Heart left ventricle (tissue), 13 donors: ENCODE measurements at regions not wholly inside any gene's neighbourhood (a gene's known extent, or its start where the extent isn't known, plus 50 kb on each side); places are given as distances from the start of the nearest gene placed in this dataset.

ENCODE experiments used
- POLR2A ChIP-seq, 2 donors: fragments of 450-650 bp; IDR thresholded peaks; one replicate each; pipeline ENCODE4 v1.6.1; 2017; ENCODE audit warnings: antibody characterized with exemption in 2 of 2, mild to moderate bottlenecking in 2 of 2, moderate library complexity in 2 of 2
- TF ChIP-seq, protein P1 (sequence below), 12 donors: fragments of 200-600 bp; sonication (generic) in 4 of 12; IDR thresholded peaks; one replicate each; pipeline versions ENCODE4 v1.5.0 to v1.8.0; 2018 to 2022; ENCODE audit warnings: antibody characterized with exemption in 12 of 12, mild to moderate bottlenecking in 5 of 12
- donor health status: ischemic (EF 13 %, LVEDD 7.1; RV severe dilation, severe dysfunction).
- donor health status: DM: no; HTN: yes; CAD: no.
- donor health status: DM: no; HTN: no; CAD: no.
- donor health status: ischemic (EF 25% LVEDD 6.9; RV normal size, moderate dysfunction).
- donor health status: ischemic (EF 25% LVEDD 5.7; RV mildly dilated, moderate dysfunction).
- donor health status: ischemic (EF 35%, LVEDD 5.7; RV mildly dilated, moderate dysfunction).
- donor health status: nonischemic (EF 11% LVEDD 7.7; RV severe dilation, severe dysfunction).
- donor health status: DM: yes; HTN: yes; CAD: no.
- donor health status: PGD.
- donor health status: ischemic (EF 29% LVEDD 5.4; RV normal size, mild dysfunction).
- donor health status: nonischemic (EF 23%, LVEDD 6.1; RV moderate dilation, normal function).

DNA sequence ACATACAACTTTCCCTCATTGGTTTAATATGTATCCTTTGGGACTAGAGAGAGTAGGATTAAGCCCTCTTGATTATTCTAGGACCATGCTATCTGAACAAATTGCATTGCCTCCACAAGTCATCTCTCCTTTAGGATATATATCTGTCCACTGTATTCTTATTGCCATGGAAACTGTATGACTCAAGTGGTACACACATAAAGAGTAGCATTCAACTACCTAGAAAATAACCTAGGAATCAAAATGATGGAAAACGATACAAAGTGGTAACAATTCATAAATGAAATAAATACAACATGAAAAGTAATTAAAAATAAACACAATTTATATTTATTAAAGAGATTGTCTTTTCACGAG, 212.1 kb upstream of the P2RY1 start:
- TF ChIP-seq, protein P1, sequence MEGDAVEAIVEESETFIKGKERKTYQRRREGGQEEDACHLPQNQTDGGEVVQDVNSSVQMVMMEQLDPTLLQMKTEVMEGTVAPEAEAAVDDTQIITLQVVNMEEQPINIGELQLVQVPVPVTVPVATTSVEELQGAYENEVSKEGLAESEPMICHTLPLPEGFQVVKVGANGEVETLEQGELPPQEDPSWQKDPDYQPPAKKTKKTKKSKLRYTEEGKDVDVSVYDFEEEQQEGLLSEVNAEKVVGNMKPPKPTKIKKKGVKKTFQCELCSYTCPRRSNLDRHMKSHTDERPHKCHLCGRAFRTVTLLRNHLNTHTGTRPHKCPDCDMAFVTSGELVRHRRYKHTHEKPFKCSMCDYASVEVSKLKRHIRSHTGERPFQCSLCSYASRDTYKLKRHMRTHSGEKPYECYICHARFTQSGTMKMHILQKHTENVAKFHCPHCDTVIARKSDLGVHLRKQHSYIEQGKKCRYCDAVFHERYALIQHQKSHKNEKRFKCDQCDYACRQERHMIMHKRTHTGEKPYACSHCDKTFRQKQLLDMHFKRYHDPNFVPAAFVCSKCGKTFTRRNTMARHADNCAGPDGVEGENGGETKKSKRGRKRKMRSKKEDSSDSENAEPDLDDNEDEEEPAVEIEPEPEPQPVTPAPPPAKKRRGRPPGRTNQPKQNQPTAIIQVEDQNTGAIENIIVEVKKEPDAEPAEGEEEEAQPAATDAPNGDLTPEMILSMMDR (IDR thresholded peaks at IDR 0.05): no peak
- TF ChIP-seq POLR2A (IDR thresholded peaks at IDR 0.05): no peak
